Caco-2 (cell line): ENCODE measurements at regions not wholly inside any gene's neighbourhood (a gene's known extent, or its start where the extent isn't known, plus 50 kb on each side); places are given as distances from the start of the nearest gene placed in this dataset.
"Not testable (repeated sequence)": the region's sequence is repeated elsewhere in the genome, so short reads cannot be mapped to it uniquely, and the experiment has no call there.

Experiments
- BruUV-seq: library from RNA; stranded (reverse); fragments of 400-500 nt; replicated peaks from 2 replicates; lab custom pipeline; 2021; lab: Mats Ljungman, UMichigan
- CTCF ChIA-PET: fragments of 300-600 bp; sonication (Branson Sonifier 250); formaldehyde crosslinking; loops from one replicate; lab custom pipeline; 2022; ENCODE audit warnings: antibody characterized with exemption; lab: Charles Lee
- POLR2A ChIA-PET: fragments of 300-600 bp; sonication (Branson Sonifier 250); formaldehyde crosslinking; loops from one replicate; lab custom pipeline; 2022; ENCODE audit warnings: antibody characterized with exemption; lab: Charles Lee
- DNase-seq, 2 experiments: peaks; one replicate each; pipeline versions ENCODE4 v3.0.0 to v3.0.0-alpha.2; 2020 to 2022
- H3K27me3 ChIP-seq: replicated peaks from 2 replicates; pipeline ENCODE4 v1.6.0; 2011; ENCODE audit warnings: low read length; ENCODE audit not compliant: control insufficient read depth, insufficient read depth
- H3K36me3 ChIP-seq: 2 replicates; pipeline ENCODE4 v1.5.1; 2011; ENCODE audit warnings: low read length; ENCODE audit not compliant: control insufficient read depth, insufficient read depth
- H3K4me1 ChIP-seq: fragments of 250-450 bp; sonication (Bioruptor Pico); 2 replicates; pipeline ENCODE4 v1.5.1; 2020; ENCODE audit warnings: mild to moderate bottlenecking
- H3K4me3 ChIP-seq: 2 replicates; pipeline ENCODE4 v1.5.1; 2011; ENCODE audit warnings: low read depth, mild to moderate bottlenecking, control low read depth, low read length
- H3K9me3 ChIP-seq: fragments of 250-450 bp; sonication (Bioruptor Pico); 2 replicates; pipeline ENCODE4 v1.5.1; 2020; ENCODE audit warnings: mild to moderate bottlenecking, moderate library complexity
- H3K27ac Mint-ChIP-seq: one replicate; pipeline ENCODE4 v1.8.0; 2022; ENCODE audit warnings: mixed read lengths; ENCODE audit not compliant: unreplicated experiment
- H3K27me3 Mint-ChIP-seq: one replicate; pipeline ENCODE4 v1.8.0; 2022; ENCODE audit warnings: mixed read lengths; ENCODE audit not compliant: insufficient read depth, unreplicated experiment
- H3K36me3 Mint-ChIP-seq: one replicate; pipeline ENCODE4 v1.8.0; 2022; ENCODE audit warnings: mild to moderate bottlenecking, mixed read lengths; ENCODE audit not compliant: insufficient read depth, unreplicated experiment
- H3K4me1 Mint-ChIP-seq: one replicate; pipeline ENCODE4 v1.8.0; 2022; ENCODE audit warnings: low read depth, mixed read lengths; ENCODE audit not compliant: unreplicated experiment
- H3K4me3 Mint-ChIP-seq: one replicate; pipeline ENCODE4 v1.8.0; 2022; ENCODE audit warnings: mild to moderate bottlenecking, moderate library complexity, mixed read lengths; ENCODE audit not compliant: unreplicated experiment
- H3K9me3 Mint-ChIP-seq: one replicate; pipeline ENCODE4 v1.8.0; 2022; ENCODE audit warnings: mixed read lengths; ENCODE audit not compliant: unreplicated experiment
- intact Hi-C: fragments of 100-400 bp; cut with micrococcal nuclease; formaldehyde crosslinking; loops from one replicate; pipeline ENCODE4 v1.10.0; 2022; ENCODE audit not compliant: unreplicated experiment
- TF ChIP-seq, protein P1 (sequence below), 2 experiments: fragments of 200-600 bp in 1 of 2; IDR thresholded peaks; 1 replicate in 1 of 2; 2 replicates in 1 of 2; pipeline versions ENCODE4 v1.5.1 to v1.8.0; 2011 to 2022; ENCODE audit warnings: antibody characterized with exemption in 1 of 2, control low read depth in 1 of 2, inconsistent platforms in 1 of 2, low read depth in 1 of 2, low read length in 1 of 2, mild to moderate bottlenecking in 1 of 2, moderate library complexity in 1 of 2; ENCODE audit not compliant: insufficient read depth in 1 of 2, severe bottlenecking in 1 of 2, unreplicated experiment in 1 of 2

DNA sequence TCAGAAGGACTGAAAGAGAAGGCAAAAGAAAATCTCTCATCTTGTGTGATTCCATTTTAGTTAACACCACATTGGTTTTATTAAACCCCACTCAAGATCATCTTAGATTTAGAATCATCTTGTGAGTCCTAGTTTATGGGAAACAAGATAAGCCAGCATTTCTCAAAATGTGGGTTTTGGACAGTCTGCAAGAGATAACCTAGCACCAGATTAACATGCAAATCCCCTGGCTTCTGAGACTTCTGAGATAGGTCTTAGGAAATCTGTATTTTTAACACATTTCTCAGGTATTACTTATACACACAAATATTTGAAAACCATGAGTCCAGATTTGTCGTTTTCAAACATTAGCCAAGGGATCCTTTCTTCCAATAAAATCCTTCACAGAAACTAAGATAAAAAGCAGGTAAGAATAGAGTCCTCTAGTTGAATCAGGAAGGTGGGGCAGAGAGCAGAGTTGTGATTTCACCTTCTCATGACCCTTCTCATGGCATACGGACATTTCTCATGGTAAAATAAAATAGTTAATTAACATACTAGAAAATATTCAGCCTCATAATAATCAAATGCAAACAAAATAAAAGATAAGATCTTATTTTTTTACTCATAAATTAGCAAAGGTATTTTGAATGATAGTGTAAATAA lies 287.2 kb upstream of the FN1 start:
- Mint-ChIP-seq H3K27ac (peak overlapping the region; percentile 61), H3K27me3 (no peaks in the 10 kb centered on the region), H3K4me3 (no peak overlapping the region), H3K36me3 (peaks cover 6% of the 10 kb centered on the region), H3K9me3 (peaks cover 29% of the 10 kb centered on the region), H3K4me1 (peaks cover 34% of the 10 kb centered on the region)
- peaks cover 46% of the 10 kb centered on the region for H3K4me1 ChIP-seq
- no peaks in the 10 kb centered on the region for H3K27me3 ChIP-seq
- BruUV-seq, result no TSS peak
- H3K4me3 ChIP-seq, result no peak overlapping the region
- ChIA-PET CTCF (no interaction called here), POLR2A (no interaction called here)
- TF ChIP-seq, protein P1, sequence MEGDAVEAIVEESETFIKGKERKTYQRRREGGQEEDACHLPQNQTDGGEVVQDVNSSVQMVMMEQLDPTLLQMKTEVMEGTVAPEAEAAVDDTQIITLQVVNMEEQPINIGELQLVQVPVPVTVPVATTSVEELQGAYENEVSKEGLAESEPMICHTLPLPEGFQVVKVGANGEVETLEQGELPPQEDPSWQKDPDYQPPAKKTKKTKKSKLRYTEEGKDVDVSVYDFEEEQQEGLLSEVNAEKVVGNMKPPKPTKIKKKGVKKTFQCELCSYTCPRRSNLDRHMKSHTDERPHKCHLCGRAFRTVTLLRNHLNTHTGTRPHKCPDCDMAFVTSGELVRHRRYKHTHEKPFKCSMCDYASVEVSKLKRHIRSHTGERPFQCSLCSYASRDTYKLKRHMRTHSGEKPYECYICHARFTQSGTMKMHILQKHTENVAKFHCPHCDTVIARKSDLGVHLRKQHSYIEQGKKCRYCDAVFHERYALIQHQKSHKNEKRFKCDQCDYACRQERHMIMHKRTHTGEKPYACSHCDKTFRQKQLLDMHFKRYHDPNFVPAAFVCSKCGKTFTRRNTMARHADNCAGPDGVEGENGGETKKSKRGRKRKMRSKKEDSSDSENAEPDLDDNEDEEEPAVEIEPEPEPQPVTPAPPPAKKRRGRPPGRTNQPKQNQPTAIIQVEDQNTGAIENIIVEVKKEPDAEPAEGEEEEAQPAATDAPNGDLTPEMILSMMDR (IDR thresholded peaks at IDR 0.05; ENCODE audit: insufficient read depth in 1 of 2, low read depth in 1 of 2, low read length in 1 of 2, severe bottlenecking in 1 of 2, unreplicated experiment in 1 of 2), result no peak
- DNase-seq, result peak in 1 of 2 experiments; percentile 52
- intact Hi-C loops, result loop anchor here (1.0 kb wide), 2 partner anchors 10 to 39 kb away; no protein-coding TSS in a partner anchor
- no peaks in the 10 kb centered on the region for H3K36me3 ChIP-seq
- peaks cover 4% of the 10 kb centered on the region; the same call in 1 of the 2 replicates for H3K9me3 ChIP-seq

DNA sequence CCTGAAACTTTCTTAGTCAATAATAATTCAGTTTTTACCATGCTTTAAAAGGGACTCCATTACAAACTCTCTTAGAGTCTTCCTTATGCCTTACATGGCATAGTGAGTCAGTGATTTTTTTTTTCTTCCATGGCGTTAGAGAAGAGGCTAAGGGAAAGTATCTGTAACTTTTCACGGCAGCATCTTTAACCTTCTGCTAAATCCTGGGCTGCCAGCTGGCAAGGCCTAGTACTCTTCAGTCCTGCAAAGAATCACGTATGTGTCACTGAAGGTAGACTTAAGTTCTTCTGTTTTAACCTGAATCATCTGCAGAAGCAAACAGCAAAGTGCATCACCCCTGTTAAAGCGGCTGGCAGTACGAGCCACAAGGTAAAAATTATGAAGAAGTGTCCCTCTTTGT lies 286.3 kb upstream of the FN1 start:
- no TSS peak for BruUV-seq
- ChIA-PET POLR2A (no interaction called here), CTCF (no interaction called here)
- H3K36me3 ChIP-seq, result no peaks in the 10 kb centered on the region
- Mint-ChIP-seq H3K4me1 (peaks cover 26% of the 10 kb centered on the region), H3K4me3 (no peak overlapping the region), H3K27ac (peak overlapping the region; percentile 61), H3K9me3 (peaks cover 19% of the 10 kb centered on the region), H3K27me3 (no peaks in the 10 kb centered on the region), H3K36me3 (peaks cover 6% of the 10 kb centered on the region)
- no peaks in the 10 kb centered on the region for H3K27me3 ChIP-seq
- intact Hi-C loops, result no loop called here
- peaks cover 4% of the 10 kb centered on the region; the same call in 1 of the 2 replicates for H3K9me3 ChIP-seq
- TF ChIP-seq, protein P1 (IDR thresholded peaks at IDR 0.05; ENCODE audit: insufficient read depth in 1 of 2, low read depth in 1 of 2, low read length in 1 of 2, severe bottlenecking in 1 of 2, unreplicated experiment in 1 of 2), result no peak
- H3K4me1 ChIP-seq, result peaks cover 37% of the 10 kb centered on the region
- H3K4me3 ChIP-seq, result no peak overlapping the region
- DNase-seq, result no peak

DNA sequence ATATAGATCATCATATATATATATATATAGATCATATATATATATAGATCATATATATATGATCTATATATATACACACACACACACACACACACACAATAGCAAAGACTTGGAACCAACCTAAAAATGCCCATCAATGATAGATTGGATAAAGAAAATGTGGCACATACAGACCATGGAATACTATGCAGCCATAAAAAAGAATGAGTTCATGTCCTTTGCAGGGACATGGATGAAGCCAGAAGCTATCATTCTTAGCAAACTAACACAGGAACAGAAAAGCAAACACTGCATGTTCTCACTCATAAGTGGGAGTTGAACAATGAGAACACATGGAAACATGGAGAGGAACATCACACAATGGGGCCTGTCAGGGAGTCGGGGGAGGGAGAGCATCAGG lies 285.6 kb upstream of the FN1 start:
- H3K27ac Mint-ChIP-seq, POLR2A ChIA-PET, BruUV-seq: not testable (repeated sequence)

More for the DNA sequence above, 285.6 kb upstream of the FN1 start:
- H3K9me3 Mint-ChIP-seq, result peaks cover 19% of the 10 kb centered on the region
- H3K27me3 Mint-ChIP-seq, CTCF ChIA-PET, H3K4me3 ChIP-seq, DNase-seq, H3K36me3 ChIP-seq, H3K9me3 ChIP-seq, H3K36me3 Mint-ChIP-seq, H3K4me3 Mint-ChIP-seq, intact Hi-C loops, H3K27me3 ChIP-seq: not testable (repeated sequence)
- peaks cover 31% of the 10 kb centered on the region for H3K4me1 ChIP-seq
- H3K4me1 Mint-ChIP-seq, result peaks cover 26% of the 10 kb centered on the region
